NB4 (cell line): ENCODE measurements at regions not wholly inside any gene's neighbourhood (a gene's known extent, or its start where the extent isn't known, plus 50 kb on each side); places are given as distances from the start of the nearest gene placed in this dataset.

ENCODE experiments used
- MYC ChIP-seq: IDR thresholded peaks from 2 replicates; pipeline ENCODE4 v1.6.1; 2011; ENCODE audit warnings: low read depth, low read length
- POLR2A ChIP-seq: IDR thresholded peaks from 2 replicates; pipeline ENCODE4 v1.6.1; 2011; ENCODE audit warnings: mild to moderate bottlenecking; ENCODE audit not compliant: insufficient read length; ENCODE audit errors: extremely low read depth
- TF ChIP-seq, protein P1 (sequence below): IDR thresholded peaks from one replicate; pipeline ENCODE4 v1.5.1; 2012; ENCODE audit warnings: low read depth, low read length
- TF ChIP-seq, protein P2 (sequence below): IDR thresholded peaks from 2 replicates; pipeline ENCODE4 v1.6.1; 2011; ENCODE audit warnings: low read depth, low read length

DNA sequence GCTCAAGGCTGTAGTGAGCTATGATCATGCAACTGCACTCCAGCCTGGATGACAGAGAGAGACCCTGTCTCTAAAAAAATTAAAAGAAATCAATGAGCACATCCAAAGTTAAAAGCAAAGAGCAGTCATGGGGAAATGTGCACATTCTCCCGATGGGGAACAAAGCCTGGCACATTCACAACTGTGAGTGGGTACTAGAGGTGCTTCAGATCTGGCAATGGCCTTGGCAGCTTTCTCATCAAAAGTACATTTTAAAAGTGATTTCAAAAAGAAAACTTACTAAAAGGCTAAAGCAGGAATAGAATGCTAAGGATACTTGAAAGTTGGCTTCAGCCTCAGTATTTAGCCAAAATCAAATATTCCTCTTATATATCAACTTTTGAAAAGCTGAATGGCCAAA, 145.9 kb upstream of the MAOA start:
- TF ChIP-seq, protein P1, sequence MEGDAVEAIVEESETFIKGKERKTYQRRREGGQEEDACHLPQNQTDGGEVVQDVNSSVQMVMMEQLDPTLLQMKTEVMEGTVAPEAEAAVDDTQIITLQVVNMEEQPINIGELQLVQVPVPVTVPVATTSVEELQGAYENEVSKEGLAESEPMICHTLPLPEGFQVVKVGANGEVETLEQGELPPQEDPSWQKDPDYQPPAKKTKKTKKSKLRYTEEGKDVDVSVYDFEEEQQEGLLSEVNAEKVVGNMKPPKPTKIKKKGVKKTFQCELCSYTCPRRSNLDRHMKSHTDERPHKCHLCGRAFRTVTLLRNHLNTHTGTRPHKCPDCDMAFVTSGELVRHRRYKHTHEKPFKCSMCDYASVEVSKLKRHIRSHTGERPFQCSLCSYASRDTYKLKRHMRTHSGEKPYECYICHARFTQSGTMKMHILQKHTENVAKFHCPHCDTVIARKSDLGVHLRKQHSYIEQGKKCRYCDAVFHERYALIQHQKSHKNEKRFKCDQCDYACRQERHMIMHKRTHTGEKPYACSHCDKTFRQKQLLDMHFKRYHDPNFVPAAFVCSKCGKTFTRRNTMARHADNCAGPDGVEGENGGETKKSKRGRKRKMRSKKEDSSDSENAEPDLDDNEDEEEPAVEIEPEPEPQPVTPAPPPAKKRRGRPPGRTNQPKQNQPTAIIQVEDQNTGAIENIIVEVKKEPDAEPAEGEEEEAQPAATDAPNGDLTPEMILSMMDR, result no peak
- TF ChIP-seq POLR2A (no peak), MYC (no peak)
- TF ChIP-seq, protein P2, sequence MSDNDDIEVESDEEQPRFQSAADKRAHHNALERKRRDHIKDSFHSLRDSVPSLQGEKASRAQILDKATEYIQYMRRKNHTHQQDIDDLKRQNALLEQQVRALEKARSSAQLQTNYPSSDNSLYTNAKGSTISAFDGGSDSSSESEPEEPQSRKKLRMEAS, result no peak
